ENCODE measurements at regions not wholly inside any gene's neighbourhood (a gene's known extent, or its start where the extent isn't known, plus 50 kb on each side); places are given as distances from the start of the nearest gene placed in this dataset.

GRCh38 chr3:107206945-107207344 lies 170.3 kb upstream of the CCDC54 start:
- TF ChIP-seq ZNF331 (CRISPR knock-in tag; IDR thresholded peaks at IDR 0.05; ENCODE audit: low read depth) (no peak), EZH2 (IDR thresholded peaks at IDR 0.05; ENCODE audit: low read depth, unreplicated experiment) (no peak), POLR2AphosphoS5 (IDR thresholded peaks at IDR 0.05; ENCODE audit: low read depth) (no peak), CREB1 (CRISPR knock-in tag; IDR thresholded peaks at IDR 0.05; ENCODE audit: low read depth) (no peak), JUNB (IDR thresholded peaks at IDR 0.05; ENCODE audit: unreplicated experiment) (no peak), EZH2phosphoT487 (IDR thresholded peaks at IDR 0.05; ENCODE audit: unreplicated experiment) (no peak), NANOG (IDR thresholded peaks at IDR 0.05; ENCODE audit: borderline replicate concordance) (no peak)
- TF ChIP-seq, protein P1, sequence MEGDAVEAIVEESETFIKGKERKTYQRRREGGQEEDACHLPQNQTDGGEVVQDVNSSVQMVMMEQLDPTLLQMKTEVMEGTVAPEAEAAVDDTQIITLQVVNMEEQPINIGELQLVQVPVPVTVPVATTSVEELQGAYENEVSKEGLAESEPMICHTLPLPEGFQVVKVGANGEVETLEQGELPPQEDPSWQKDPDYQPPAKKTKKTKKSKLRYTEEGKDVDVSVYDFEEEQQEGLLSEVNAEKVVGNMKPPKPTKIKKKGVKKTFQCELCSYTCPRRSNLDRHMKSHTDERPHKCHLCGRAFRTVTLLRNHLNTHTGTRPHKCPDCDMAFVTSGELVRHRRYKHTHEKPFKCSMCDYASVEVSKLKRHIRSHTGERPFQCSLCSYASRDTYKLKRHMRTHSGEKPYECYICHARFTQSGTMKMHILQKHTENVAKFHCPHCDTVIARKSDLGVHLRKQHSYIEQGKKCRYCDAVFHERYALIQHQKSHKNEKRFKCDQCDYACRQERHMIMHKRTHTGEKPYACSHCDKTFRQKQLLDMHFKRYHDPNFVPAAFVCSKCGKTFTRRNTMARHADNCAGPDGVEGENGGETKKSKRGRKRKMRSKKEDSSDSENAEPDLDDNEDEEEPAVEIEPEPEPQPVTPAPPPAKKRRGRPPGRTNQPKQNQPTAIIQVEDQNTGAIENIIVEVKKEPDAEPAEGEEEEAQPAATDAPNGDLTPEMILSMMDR (conservative IDR thresholded peaks at IDR 0.05; ENCODE audit: low read depth in 2 of 2), result no peak
- TF ChIP-seq, protein P2, sequence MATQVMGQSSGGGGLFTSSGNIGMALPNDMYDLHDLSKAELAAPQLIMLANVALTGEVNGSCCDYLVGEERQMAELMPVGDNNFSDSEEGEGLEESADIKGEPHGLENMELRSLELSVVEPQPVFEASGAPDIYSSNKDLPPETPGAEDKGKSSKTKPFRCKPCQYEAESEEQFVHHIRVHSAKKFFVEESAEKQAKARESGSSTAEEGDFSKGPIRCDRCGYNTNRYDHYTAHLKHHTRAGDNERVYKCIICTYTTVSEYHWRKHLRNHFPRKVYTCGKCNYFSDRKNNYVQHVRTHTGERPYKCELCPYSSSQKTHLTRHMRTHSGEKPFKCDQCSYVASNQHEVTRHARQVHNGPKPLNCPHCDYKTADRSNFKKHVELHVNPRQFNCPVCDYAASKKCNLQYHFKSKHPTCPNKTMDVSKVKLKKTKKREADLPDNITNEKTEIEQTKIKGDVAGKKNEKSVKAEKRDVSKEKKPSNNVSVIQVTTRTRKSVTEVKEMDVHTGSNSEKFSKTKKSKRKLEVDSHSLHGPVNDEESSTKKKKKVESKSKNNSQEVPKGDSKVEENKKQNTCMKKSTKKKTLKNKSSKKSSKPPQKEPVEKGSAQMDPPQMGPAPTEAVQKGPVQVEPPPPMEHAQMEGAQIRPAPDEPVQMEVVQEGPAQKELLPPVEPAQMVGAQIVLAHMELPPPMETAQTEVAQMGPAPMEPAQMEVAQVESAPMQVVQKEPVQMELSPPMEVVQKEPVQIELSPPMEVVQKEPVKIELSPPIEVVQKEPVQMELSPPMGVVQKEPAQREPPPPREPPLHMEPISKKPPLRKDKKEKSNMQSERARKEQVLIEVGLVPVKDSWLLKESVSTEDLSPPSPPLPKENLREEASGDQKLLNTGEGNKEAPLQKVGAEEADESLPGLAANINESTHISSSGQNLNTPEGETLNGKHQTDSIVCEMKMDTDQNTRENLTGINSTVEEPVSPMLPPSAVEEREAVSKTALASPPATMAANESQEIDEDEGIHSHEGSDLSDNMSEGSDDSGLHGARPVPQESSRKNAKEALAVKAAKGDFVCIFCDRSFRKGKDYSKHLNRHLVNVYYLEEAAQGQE (IDR thresholded peaks at IDR 0.05; ENCODE audit: unreplicated experiment), result no peak
- TF ChIP-seq, protein P3, sequence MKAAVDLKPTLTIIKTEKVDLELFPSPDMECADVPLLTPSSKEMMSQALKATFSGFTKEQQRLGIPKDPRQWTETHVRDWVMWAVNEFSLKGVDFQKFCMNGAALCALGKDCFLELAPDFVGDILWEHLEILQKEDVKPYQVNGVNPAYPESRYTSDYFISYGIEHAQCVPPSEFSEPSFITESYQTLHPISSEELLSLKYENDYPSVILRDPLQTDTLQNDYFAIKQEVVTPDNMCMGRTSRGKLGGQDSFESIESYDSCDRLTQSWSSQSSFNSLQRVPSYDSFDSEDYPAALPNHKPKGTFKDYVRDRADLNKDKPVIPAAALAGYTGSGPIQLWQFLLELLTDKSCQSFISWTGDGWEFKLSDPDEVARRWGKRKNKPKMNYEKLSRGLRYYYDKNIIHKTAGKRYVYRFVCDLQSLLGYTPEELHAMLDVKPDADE (IDR thresholded peaks at IDR 0.05), result no peak

All from GM23338 (cell line).